Lung (tissue), 11 donors: ENCODE measurements at regions not wholly inside any gene's neighbourhood (a gene's known extent, or its start where the extent isn't known, plus 50 kb on each side); places are given as distances from the start of the nearest gene placed in this dataset.

ENCODE experiments used
- ATAC-seq: fragments of 200-7000 bp; cut with Tn5 transposase; one replicate; pipeline ENCODE4 v1.9.1; 2020; ENCODE audit warnings: moderate number of reproducible peaks; ENCODE audit not compliant: insufficient read depth, low FRiP score
- DNase-seq, 3 donors: peaks; one replicate each; pipeline ENCODE4 v3.0.0-alpha.2; 2013 to 2017
- H3K27ac ChIP-seq, 2 donors: one replicate each; pipeline ENCODE4 v1.5.1; 2013; ENCODE audit warnings: mild to moderate bottlenecking in 2 of 2, moderate library complexity in 2 of 2, control low read depth in 1 of 2, inconsistent platforms in 1 of 2, low read depth in 1 of 2, low read length in 1 of 2
- H3K27me3 ChIP-seq, 3 donors: one replicate each; pipeline ENCODE4 v1.5.1; 2013; ENCODE audit warnings: low read length in 2 of 3; ENCODE audit not compliant: control insufficient read depth in 3 of 3, insufficient read depth in 3 of 3
- H3K36me3 ChIP-seq, 4 donors: one replicate each; pipeline ENCODE4 v1.5.1; 2013; ENCODE audit warnings: low read length in 4 of 4, mild to moderate bottlenecking in 1 of 4, moderate library complexity in 1 of 4; ENCODE audit not compliant: control insufficient read depth in 4 of 4, insufficient read depth in 4 of 4
- H3K4me1 ChIP-seq, 5 donors: one replicate each; pipeline ENCODE4 v1.5.1; 2013; ENCODE audit warnings: low read length in 5 of 5, mild to moderate bottlenecking in 2 of 5, moderate library complexity in 1 of 5; ENCODE audit not compliant: control insufficient read depth in 5 of 5, insufficient read depth in 5 of 5
- H3K4me3 ChIP-seq: one replicate; pipeline ENCODE4 v1.5.1; 2013; ENCODE audit warnings: mild to moderate bottlenecking, control low read depth, moderate library complexity
- H3K9ac ChIP-seq, 2 donors: one replicate each; pipeline ENCODE4 v1.5.1; 2013; ENCODE audit warnings: low read length in 2 of 2, control low read depth in 1 of 2; ENCODE audit not compliant: insufficient read depth in 1 of 2
- H3K9me3 ChIP-seq, 4 donors: one replicate each; pipeline ENCODE4 v1.5.1; 2013; ENCODE audit warnings: low read length in 3 of 4, mild to moderate bottlenecking in 1 of 4, moderate library complexity in 1 of 4; ENCODE audit not compliant: control insufficient read depth in 4 of 4, insufficient read depth in 3 of 4
- CTCF ChIP-seq: IDR thresholded peaks from 2 replicates; pipeline ENCODE4 v1.5.1; 2012; ENCODE audit warnings: mild to moderate bottlenecking; ENCODE audit errors: control extremely low read depth, extremely low read depth
- WGBS, 2 donors: extraction: QIAGEN DNeasy Blood & Tissue Kit; methylation state at CpG; one replicate each; pipeline ENCODE4 v1.1.7; 2013; 5-methylcytosine and 5-hydroxymethylcytosine counted together
- donor health status: control.
- donor health status: control.
- donor health status: Bipolar disorder and iron deficiency.
- donor health status: healthy.
- donor health status: DM: yes; HTN: yes; CAD: no.

- Histone ChIP-seq H3K36me3 (peaks cover 0 to 3% (median under 1%) of the 10 kb centered on the region in 4 donors), H3K27ac (no peak overlapping the region), H3K27me3 (no peaks in the 10 kb centered on the region), H3K9me3 (no peaks in the 10 kb centered on the region), H3K9ac (no peak overlapping the region), H3K4me3 (no peak overlapping the region), H3K4me1 (no peaks in the 10 kb centered on the region)
- 89 to 95% methylated on average over 2 of the region's 2 CpGs for WGBS, 2 donors
- no peak for TF ChIP-seq CTCF
- no peak for ATAC-seq
- DNase-seq = no peak
These were observed 106.9 kb downstream of the BACH1 start for GRCh38 chr21:29405503-29406122.

- DNase-seq (no peak), ATAC-seq (no peak)
- H3K27me3 ChIP-seq = no peaks in the 10 kb centered on the region
- H3K36me3 ChIP-seq = peaks cover 0 to 3% (median under 1%) of the 10 kb centered on the region in 4 donors
- no peak overlapping the region for H3K9ac ChIP-seq
- H3K4me3 ChIP-seq = no peak overlapping the region
- TF ChIP-seq CTCF = no peak
- H3K27ac ChIP-seq = no peak overlapping the region
- H3K9me3 ChIP-seq = no peaks in the 10 kb centered on the region
- H3K4me1 ChIP-seq = no peaks in the 10 kb centered on the region
These were observed 107.7 kb downstream of the BACH1 start for GRCh38 chr21:29406385-29406784.

GRCh38 chr21:29407571-29407970 lies 108.8 kb downstream of the BACH1 start:
- Histone ChIP-seq H3K9ac (no peak overlapping the region), H3K4me3 (no peak overlapping the region), H3K36me3 (peaks cover 0 to 3% (median 1%) of the 10 kb centered on the region in 4 donors), H3K9me3 (no peaks in the 10 kb centered on the region), H3K27me3 (no peaks in the 10 kb centered on the region), H3K27ac (no peak overlapping the region), H3K4me1 (no peaks in the 10 kb centered on the region)
- ATAC-seq (no peak), DNase-seq (no peak)
- 91 to 100% methylated on average over 2 of the region's 2 CpGs for WGBS, 2 donors
- no peak for TF ChIP-seq CTCF

- Histone ChIP-seq H3K4me3 (no peak overlapping the region), H3K9me3 (no peaks in the 10 kb centered on the region), H3K4me1 (no peaks in the 10 kb centered on the region), H3K9ac (no peak overlapping the region), H3K27me3 (no peaks in the 10 kb centered on the region), H3K27ac (no peak overlapping the region), H3K36me3 (peaks cover 0 to 2% (median 0%) of the 10 kb centered on the region in 4 donors)
- TF ChIP-seq CTCF = no peak
- ATAC-seq (no peak), DNase-seq (no peak)
- WGBS, 2 donors = 82 to 90% methylated on average over 3 of the region's 3 CpGs
These were observed 115.0 kb downstream of the BACH1 start for GRCh38 chr21:29413683-29414082.
